NCI-H345 treated with DMSO at 0.1 percent for 48 hours (cell line): ENCODE measurements at regions not wholly inside any gene's neighbourhood (a gene's known extent, or its start where the extent isn't known, plus 50 kb on each side); places are given as distances from the start of the nearest gene placed in this dataset.

Source experiments
- DNase-seq: peaks from one replicate; lab custom pipeline; 2025; ENCODE audit not compliant: unreplicated experiment; lab: John Stamatoyannopoulos, UW

DNA sequence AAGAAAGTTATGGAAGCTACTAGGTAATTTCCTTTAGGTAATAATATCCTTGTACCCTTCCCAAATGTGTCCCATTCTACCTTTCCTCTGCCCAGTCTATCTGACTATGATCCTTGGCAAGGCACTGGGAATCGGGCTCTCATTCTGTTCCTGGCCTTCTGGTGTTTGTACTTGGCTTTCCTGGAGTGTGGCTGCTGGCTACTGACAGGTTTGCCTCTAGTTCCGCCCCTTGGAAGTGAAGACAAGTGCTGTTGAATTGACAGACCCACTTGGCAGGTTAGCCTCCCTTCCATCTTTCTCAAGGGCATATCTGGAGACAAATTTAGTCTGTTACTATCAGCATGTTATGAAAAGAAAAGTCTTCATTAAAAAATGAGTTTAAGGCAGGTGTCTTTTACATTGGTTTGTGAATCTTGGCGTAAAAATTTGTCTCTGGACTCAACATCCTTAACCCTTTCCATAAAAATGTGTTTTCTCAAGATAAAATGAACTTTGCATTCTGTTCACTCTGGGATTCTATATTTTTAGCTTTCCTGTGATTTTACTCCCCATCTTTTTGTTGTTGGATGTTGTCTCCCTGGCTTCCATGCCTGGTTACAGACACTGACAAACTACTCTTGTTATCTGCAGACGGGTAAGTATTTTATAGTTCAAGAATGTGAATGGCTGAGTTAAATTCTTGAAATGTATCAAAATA lies 287.4 kb upstream of the PDGFD start:
- no peak for DNase-seq

GRCh38 chr11:104443387-104443786 lies 279.4 kb upstream of the PDGFD start:
- no peak for DNase-seq

DNA sequence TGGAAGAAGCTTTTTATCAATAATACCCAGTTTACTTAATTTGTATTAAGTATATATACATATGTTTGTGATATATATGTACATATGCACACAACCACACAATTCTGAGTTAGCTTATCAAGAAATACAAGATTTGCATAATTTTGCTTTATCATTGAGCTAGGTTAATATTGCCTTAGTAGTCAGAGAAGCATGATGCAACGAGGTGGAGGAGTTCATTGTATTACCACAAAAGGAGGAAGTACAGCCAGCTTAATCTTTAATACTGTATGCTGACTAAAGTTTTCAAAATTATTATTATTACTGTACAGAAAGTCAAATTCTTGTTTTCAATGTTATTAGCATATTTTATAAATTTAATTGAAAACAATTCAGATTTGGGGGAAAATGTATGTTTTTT lies 278.4 kb upstream of the PDGFD start:
- no peak for DNase-seq

DNA sequence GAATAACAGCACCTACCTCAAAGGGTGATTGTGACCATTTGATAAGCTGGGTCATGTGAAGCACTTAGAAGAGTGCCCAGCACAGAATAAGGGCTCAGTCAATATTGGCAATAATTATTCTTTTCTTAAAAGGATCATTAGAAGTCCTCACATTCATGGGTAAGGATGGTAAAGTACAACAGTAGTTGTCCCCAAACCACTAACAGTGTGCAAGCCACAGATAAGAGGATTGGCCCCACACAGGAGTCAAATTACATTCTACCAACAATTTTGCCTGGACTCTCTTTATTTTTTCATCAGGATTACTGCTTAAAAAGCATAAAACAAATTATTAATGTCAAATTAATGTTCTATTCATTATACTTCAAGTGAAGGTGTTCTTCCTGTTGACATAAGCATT lies 271.5 kb upstream of the PDGFD start:
- no peak for DNase-seq

GRCh38 chr11:104433751-104434150 lies 269.8 kb upstream of the PDGFD start:
- DNase-seq = no peak

DNA sequence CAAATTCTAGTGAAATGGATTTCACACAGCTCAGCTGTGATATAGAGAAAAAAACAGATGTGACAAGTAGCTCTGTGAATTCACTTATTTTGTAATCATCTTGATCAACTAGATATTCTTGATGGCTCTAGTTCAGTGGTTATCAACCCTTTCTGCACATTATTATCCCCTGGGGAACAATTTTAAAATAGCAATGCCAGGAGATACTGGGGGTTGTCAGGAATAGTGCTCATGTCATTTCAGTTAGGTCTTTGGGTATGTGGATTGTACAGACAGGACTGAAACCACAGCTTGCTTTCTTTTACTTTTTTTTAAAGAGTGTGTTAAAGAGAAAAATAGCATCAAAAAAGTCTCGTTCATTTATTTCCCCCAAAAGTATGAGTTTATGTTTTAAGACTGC lies 269.0 kb upstream of the PDGFD start:
- DNase-seq = no peak

DNA sequence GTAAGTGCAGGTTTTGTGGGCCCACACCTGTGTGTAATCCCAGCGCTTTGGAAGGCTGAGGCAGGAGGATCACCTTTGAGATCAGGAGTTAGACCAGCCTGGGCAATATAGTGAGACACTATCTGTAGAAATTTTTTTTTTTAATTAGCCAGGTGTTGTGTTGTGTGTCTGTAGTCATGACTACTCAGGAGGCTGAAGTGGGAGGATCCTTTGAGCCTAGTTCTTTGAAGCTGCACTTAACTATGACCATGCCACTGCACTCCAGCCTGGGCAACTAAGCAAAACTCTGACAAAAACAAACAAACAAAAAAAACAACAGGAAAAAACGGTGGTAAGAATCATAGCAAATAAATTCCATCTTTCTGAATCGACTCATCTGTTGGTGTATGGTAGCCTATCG lies 268.6 kb upstream of the PDGFD start:
- DNase-seq = no peak

- DNase-seq = no peak
These were observed 258.5 kb upstream of the PDGFD start for GRCh38 chr11:104422324-104422944.

DNA sequence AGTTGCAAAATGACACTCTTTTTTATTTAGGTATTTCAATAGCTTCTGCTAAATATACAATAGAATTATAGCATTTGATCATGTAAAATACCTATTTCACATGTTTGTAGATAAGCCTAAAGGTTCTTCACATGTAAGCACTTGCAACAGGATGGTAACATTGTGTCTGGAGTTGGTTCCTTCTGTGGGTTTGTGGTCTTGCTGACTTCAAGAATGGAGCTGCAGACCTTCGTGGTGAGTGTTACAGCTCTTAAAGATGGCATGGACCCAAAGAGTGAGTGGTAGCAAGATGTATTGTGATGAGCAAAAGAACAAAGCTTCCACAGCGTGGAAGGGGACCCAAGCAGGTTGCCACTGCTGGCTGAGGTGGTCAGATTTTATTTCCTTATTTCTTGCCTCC lies 246.4 kb upstream of the PDGFD start:
- DNase-seq = no peak

- DNase-seq = no peak
These were observed 244.7 kb upstream of the PDGFD start for GRCh38 chr11:104408630-104409029.

GRCh38 chr11:104405277-104405676 lies 241.3 kb upstream of the PDGFD start:
- no peak for DNase-seq

DNA sequence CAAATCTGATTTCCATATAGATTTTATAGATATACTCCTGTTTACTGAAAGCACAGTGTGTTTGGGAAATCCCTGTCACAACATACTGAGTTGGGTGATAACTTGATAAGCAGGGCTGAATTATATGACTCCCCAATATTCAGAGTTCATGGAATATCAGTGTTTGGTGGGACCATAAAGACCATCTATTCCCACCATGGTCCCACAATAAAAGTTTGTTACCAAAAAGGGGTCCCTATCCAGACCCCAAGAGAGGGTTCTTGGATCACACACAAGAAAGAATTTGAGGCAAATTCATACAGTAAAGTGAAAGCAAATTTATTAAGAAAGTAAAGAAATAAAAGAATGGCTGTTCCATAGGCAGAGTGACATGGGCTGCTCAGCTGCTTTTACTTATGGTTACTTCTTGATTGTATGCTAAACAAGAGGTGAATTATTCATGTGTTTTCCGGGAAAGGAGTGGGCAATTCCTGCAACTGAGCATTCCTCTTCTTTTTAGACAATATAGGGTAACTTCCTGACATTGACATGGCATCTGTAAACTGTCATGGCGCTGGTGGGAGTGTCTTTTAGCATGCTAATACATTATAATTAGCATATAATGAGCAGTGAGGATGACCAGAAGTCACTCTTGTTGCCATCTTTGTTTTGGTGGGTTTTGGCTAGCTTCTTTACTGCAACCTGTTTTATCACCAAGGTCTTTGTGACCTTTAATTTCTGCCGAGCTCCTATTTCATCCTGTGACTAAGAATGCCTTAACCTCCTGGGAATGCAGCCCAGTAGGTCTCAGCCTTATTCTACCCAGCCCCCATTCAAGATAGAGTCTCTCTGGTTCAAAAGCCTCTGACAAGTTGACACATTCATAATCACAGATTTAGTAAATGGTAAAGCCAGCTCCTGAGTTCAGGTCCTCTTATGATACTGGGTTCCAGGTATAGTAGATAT lies 240.6 kb upstream of the PDGFD start:
- no peak for DNase-seq

GRCh38 chr11:104402812-104403521 lies 239.0 kb upstream of the PDGFD start:
- DNase-seq = no peak

DNA sequence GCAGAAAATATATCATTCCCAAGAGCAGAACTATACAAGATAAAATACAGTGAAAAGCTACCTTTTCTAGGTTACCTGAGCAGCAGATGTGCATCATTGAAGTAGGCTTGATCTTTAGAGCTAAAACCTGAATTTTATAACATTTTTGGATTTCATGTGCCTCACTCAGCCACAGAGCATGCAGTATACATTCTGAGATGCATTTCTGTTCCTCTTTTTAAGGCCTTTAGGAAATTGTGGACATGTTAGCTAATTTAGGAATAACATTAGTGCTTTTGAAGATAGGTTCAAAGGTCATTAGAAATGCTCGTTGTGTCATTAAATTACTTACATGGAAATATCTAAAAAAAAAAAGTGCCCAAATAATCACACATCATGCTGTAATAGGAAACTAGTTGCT lies 230.6 kb upstream of the PDGFD start:
- DNase-seq = no peak

- no peak for DNase-seq
These were observed 226.7 kb upstream of the PDGFD start for GRCh38 chr11:104390651-104391050.

DNA sequence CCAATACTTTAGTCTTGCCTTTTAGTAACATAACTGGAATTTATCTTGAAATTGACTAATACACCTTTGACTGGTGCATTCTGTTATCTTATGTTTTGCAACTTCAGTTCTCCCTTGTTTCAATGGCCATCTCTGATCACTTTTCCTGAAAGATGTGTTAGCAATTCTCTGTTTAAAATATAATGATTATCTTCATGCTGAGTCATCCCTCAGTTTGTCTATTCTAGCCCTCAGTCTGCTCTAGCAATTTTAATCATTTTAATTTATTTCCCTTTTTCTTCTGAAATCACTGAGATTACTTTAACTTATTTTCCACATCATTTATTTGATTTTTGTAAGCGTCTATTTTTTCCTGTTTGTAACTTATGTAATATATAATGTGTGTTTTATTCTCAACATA lies 221.9 kb upstream of the PDGFD start:
- DNase-seq = no peak

DNA sequence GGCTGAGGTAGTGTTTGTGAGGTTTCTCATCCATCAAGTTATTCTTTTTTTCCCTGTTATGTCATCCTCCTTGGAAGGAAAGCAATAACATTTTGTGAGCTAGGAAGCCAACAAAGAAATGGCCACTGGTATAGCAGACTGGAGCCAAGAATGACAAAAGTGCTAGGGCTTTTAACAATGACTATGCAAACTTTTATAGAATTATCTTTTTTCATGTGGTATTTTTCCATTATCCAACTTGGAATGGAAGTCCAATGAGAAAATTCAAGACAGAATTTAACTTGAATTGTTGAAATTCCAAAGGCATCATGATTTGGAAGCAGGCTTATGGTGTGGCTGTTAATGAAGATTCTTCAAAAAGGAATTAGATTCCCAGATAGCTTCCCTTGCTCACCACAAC lies 216.4 kb upstream of the PDGFD start:
- no peak for DNase-seq

DNA sequence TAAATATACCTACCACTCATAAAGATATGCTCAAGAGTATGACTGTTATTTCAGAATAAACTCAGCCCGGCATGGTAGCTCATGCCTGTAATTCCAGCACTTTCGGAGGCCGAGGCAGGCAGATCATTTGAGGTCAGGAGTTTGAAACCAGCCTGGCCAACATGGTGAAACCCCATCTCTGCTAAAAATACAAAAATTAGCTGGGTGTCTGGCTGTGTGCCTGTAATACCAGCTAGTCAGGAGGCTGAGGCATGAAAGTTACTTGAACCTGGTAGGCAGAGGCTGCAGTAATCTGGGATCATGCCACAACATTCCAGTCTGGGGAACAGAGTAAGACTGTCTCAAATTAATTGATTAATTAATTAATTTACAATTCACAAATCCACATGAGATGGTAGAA lies 208.2 kb upstream of the PDGFD start:
- no peak for DNase-seq

DNA sequence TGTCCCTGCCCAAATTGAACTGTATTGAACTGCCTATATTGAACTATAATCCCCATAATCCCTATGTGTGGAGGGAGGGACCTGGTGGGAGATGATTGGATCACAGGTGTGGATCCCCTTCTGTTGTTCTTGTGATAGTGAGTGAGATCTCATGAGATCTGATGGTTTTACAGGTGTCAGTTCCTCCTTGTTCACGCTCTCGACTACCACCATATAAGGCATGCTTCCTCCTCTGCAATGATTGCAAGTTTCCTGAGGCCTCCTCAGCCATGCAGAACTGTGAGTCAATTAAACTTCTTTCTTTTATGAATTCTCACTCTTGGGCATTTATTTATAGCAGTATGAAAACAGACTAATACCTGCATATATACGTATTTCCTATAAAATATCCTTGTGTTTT lies 206.5 kb upstream of the PDGFD start:
- no peak for DNase-seq

DNA sequence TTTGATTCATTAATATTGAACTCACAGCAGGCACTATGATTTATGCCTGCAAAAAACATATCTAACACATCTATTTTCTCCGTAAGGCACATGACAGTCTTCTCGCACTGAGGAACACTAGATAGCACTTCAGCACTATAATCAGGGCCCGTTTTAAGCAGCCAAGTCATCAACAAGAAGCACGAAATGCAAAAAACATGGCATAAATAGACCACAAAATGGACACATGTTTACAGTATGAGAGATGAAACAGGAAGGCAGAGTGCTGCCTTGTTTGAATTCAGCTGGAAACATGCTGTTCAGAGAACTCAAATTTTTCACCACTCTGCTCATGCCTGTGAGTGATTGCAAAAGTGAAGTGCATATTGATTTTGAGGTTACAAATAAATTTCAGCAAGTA lies 205.8 kb upstream of the PDGFD start:
- no peak for DNase-seq

- no peak for DNase-seq
These were observed 202.4 kb upstream of the PDGFD start for GRCh38 chr11:104366321-104366734.
